ENCODE measurements at regions not wholly inside any gene's neighbourhood (a gene's known extent, or its start where the extent isn't known, plus 50 kb on each side); places are given as distances from the start of the nearest gene placed in this dataset.

GRCh38 chr3:103907567-103907966 is 1459.1 kb upstream of the ALCAM start:
- TF ChIP-seq CTCF (IDR thresholded peaks at IDR 0.05; ENCODE audit: low read depth, low read length), result no peak
- no peak for DNase-seq
- H3K36me3 ChIP-seq, result no peaks in the 10 kb centered on the region
- no peak overlapping the region for H3K27ac ChIP-seq
- no peaks in the 10 kb centered on the region for H3K9me3 ChIP-seq (ENCODE audit: severe bottlenecking)
- H3K27me3 ChIP-seq (ENCODE audit: insufficient read depth, low read depth, severe bottlenecking), result no peaks in the 10 kb centered on the region
- H3K4me3 ChIP-seq (ENCODE audit: low read depth, low read length), result no peak overlapping the region

- Histone ChIP-seq H3K36me3 (no peaks in the 10 kb centered on the region), H3K27ac (no peak overlapping the region), H3K27me3 (ENCODE audit: insufficient read depth, low read depth, severe bottlenecking) (no peaks in the 10 kb centered on the region), H3K9me3 (ENCODE audit: severe bottlenecking) (no peaks in the 10 kb centered on the region), H3K4me3 (ENCODE audit: low read depth, low read length) (no peak overlapping the region)
- no peak for TF ChIP-seq CTCF (IDR thresholded peaks at IDR 0.05; ENCODE audit: low read depth, low read length)
- DNase-seq, result no peak
These were observed 1457.3 kb upstream of the ALCAM start for GRCh38 chr3:103909395-103909794.

- no peak for DNase-seq
These were observed 1448.4 kb upstream of the ALCAM start for GRCh38 chr3:103918336-103918735.

GRCh38 chr3:103919327-103919726 is 1447.4 kb upstream of the ALCAM start:
- H3K27ac ChIP-seq, result no peak overlapping the region

More at GRCh38 chr3:103918336-103918735, 1448.4 kb upstream of the ALCAM start:
- no peak for TF ChIP-seq CTCF (IDR thresholded peaks at IDR 0.05; ENCODE audit: low read depth, low read length)
- H3K36me3 ChIP-seq, result no peaks in the 10 kb centered on the region
- no peaks in the 10 kb centered on the region for H3K9me3 ChIP-seq (ENCODE audit: severe bottlenecking)
- no peaks in the 10 kb centered on the region for H3K27me3 ChIP-seq (ENCODE audit: insufficient read depth, low read depth, severe bottlenecking)
- no peak overlapping the region for H3K4me3 ChIP-seq (ENCODE audit: low read depth, low read length)
- no peak overlapping the region for H3K27ac ChIP-seq

GRCh38 chr3:103923907-103924306 is 1442.8 kb upstream of the ALCAM start:
- DNase-seq, result no peak
- Histone ChIP-seq H3K27me3 (ENCODE audit: insufficient read depth, low read depth, severe bottlenecking) (no peaks in the 10 kb centered on the region), H3K27ac (no peak overlapping the region), H3K4me3 (ENCODE audit: low read depth, low read length) (no peak overlapping the region), H3K36me3 (no peaks in the 10 kb centered on the region), H3K9me3 (ENCODE audit: severe bottlenecking) (no peaks in the 10 kb centered on the region)
- no peak for TF ChIP-seq CTCF (IDR thresholded peaks at IDR 0.05; ENCODE audit: low read depth, low read length)

More at GRCh38 chr3:103919327-103919726, 1447.4 kb upstream of the ALCAM start:
- no peaks in the 10 kb centered on the region for H3K27me3 ChIP-seq (ENCODE audit: insufficient read depth, low read depth, severe bottlenecking)
- no peaks in the 10 kb centered on the region for H3K36me3 ChIP-seq
- H3K9me3 ChIP-seq (ENCODE audit: severe bottlenecking), result no peaks in the 10 kb centered on the region
- H3K4me3 ChIP-seq (ENCODE audit: low read depth, low read length), result no peak overlapping the region
- TF ChIP-seq CTCF (IDR thresholded peaks at IDR 0.05; ENCODE audit: low read depth, low read length), result no peak
- no peak for DNase-seq

GRCh38 chr3:103924544-103924943 is 1442.2 kb upstream of the ALCAM start:
- Histone ChIP-seq H3K36me3 (no peaks in the 10 kb centered on the region), H3K9me3 (ENCODE audit: severe bottlenecking) (no peaks in the 10 kb centered on the region), H3K4me3 (ENCODE audit: low read depth, low read length) (no peak overlapping the region), H3K27me3 (ENCODE audit: insufficient read depth, low read depth, severe bottlenecking) (no peaks in the 10 kb centered on the region), H3K27ac (no peak overlapping the region)
- DNase-seq, result no peak
- no peak for TF ChIP-seq CTCF (IDR thresholded peaks at IDR 0.05; ENCODE audit: low read depth, low read length)
